ENCODE measurements at regions not wholly inside any gene's neighbourhood (a gene's known extent, or its start where the extent isn't known, plus 50 kb on each side); places are given as distances from the start of the nearest gene placed in this dataset.

- no peak for DNase-seq (ENCODE audit: low read depth)
- no peak for TF ChIP-seq CTCF (conservative IDR thresholded peaks at IDR 0.05; ENCODE audit: low read depth, low read length)
- no peak overlapping the region for H3K4me3 ChIP-seq (ENCODE audit: low read length)
These were observed 247.0 kb downstream of the SNX10 start for GRCh38 chr7:26538689-26539088.

DNA sequence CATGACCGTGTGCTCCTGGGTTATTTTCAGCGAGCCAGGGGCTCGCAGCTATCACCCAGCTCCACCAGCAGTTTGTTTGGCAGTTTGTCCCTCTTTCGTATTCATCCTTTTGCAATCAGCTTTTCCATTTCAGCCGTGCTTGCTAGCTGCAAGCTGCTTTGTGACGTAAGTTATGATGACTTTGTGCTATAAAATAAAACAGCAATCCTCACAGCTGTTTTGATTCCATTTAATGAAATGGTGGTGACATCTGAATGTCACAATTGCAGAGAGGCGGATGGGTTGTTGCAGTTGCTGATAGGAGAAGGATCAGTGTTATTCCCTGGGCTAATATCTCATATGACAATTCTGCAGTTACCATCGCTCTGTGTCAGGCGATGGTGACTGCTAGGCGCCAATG is 251.7 kb downstream of the SNX10 start:
- no peak for TF ChIP-seq CTCF (conservative IDR thresholded peaks at IDR 0.05; ENCODE audit: low read depth, low read length)
- no peak for DNase-seq (ENCODE audit: low read depth)
- H3K4me3 ChIP-seq (ENCODE audit: low read length), result no peak overlapping the region

- TF ChIP-seq CTCF (conservative IDR thresholded peaks at IDR 0.05; ENCODE audit: low read depth, low read length), result no peak
- no peak overlapping the region for H3K4me3 ChIP-seq (ENCODE audit: low read length)
- DNase-seq (ENCODE audit: low read depth), result no peak
These were observed 252.3 kb downstream of the SNX10 start for GRCh38 chr7:26543951-26544350.

GRCh38 chr7:26546508-26547053 is 254.9 kb downstream of the SNX10 start:
- DNase-seq (ENCODE audit: low read depth), result no peak
- H3K4me3 ChIP-seq (ENCODE audit: low read length), result no peak overlapping the region
- TF ChIP-seq CTCF (conservative IDR thresholded peaks at IDR 0.05; ENCODE audit: low read depth, low read length), result no peak

DNA sequence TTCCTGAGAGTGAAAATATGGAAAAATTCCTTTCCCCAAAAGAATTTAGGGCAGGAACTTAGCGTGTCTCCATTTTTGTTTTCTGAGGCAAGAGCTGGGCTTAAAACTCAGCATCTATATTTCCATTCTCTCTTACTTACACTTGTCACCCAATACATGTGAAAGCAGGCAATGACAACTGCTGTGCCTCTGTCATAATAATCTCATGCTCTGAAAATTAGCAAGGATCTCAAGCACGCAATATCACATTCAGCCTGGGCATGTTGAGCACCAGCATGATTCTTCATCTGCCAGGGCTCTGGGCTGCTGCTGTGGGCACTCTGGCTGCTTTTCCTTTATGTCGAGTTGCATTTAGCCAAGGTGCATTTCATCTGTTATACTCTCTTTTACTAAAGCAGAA is 255.5 kb downstream of the SNX10 start:
- TF ChIP-seq CTCF (conservative IDR thresholded peaks at IDR 0.05; ENCODE audit: low read depth, low read length), result no peak
- H3K4me3 ChIP-seq (ENCODE audit: low read length), result no peak overlapping the region
- DNase-seq (ENCODE audit: low read depth), result no peak

GRCh38 chr7:26549281-26549944 is 257.8 kb downstream of the SNX10 start:
- no peak for TF ChIP-seq CTCF (conservative IDR thresholded peaks at IDR 0.05; ENCODE audit: low read depth, low read length)
- DNase-seq (ENCODE audit: low read depth), result no peak

DNA sequence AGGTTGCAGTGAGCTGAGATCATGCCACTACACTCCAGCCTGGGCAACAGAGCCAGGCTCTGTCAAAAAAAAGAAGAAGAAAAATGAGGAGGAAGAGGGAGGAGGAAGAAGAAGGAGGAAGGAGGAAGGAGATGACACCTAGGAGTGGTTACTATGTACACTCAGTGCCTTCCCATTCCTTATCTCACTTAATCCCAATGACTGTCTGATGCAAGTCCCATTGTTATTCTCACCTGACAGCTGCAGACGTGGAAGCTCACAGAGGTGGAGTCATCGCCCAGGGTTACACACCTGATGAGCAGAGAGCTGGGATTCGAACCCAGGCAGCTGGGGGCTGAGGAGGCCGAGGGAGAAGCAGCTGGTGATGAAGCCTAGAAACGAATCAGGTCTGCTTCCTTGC is 258.8 kb downstream of the SNX10 start:
- no peak for DNase-seq (ENCODE audit: low read depth)
- no peak overlapping the region for H3K4me3 ChIP-seq (ENCODE audit: low read length)
- TF ChIP-seq CTCF (conservative IDR thresholded peaks at IDR 0.05; ENCODE audit: low read depth, low read length), result no peak

More at GRCh38 chr7:26549281-26549944, 257.8 kb downstream of the SNX10 start:
- no peak overlapping the region for H3K4me3 ChIP-seq (ENCODE audit: low read length)
